Left kidney (tissue), 1 donor: ENCODE measurements at regions not wholly inside any gene's neighbourhood (a gene's known extent, or its start where the extent isn't known, plus 50 kb on each side); places are given as distances from the start of the nearest gene placed in this dataset.
"Not testable (repeated sequence)": the region's sequence is repeated elsewhere in the genome, so short reads cannot be mapped to it uniquely, and the experiment has no call there.

Source experiments
- DNase-seq: peaks from one replicate; pipeline ENCODE4 v3.0.0-alpha.2; 2013

- not testable (repeated sequence) for DNase-seq
Observed at GRCh38 chr2:154582694-154583093, 115.8 kb upstream of the KCNJ3 start.

GRCh38 chr2:154583274-154583673, 115.2 kb upstream of the KCNJ3 start:
- not testable (repeated sequence) for DNase-seq

GRCh38 chr2:154587739-154588138, 110.8 kb upstream of the KCNJ3 start:
- DNase-seq = no peak

GRCh38 chr2:154588838-154589237, 109.7 kb upstream of the KCNJ3 start:
- no peak for DNase-seq

GRCh38 chr2:154589514-154589913, 109.0 kb upstream of the KCNJ3 start:
- DNase-seq = no peak

- no peak for DNase-seq
Observed at GRCh38 chr2:154591294-154591820, 107.1 kb upstream of the KCNJ3 start.

- DNase-seq = no peak
Observed at GRCh38 chr2:154599189-154599588, 99.3 kb upstream of the KCNJ3 start.

- no peak for DNase-seq
Observed at GRCh38 chr2:154600927-154601494, 97.5 kb upstream of the KCNJ3 start.

GRCh38 chr2:154603682-154604081, 94.8 kb upstream of the KCNJ3 start:
- no peak for DNase-seq

GRCh38 chr2:154608438-154608837, 90.1 kb upstream of the KCNJ3 start:
- DNase-seq = no peak

GRCh38 chr2:154614906-154615305, 83.6 kb upstream of the KCNJ3 start:
- no peak for DNase-seq

GRCh38 chr2:154616659-154617058, 81.8 kb upstream of the KCNJ3 start:
- DNase-seq = no peak

GRCh38 chr2:154620471-154620870, 78.0 kb upstream of the KCNJ3 start:
- DNase-seq = no peak

- peak; percentile 45 for DNase-seq
Observed at GRCh38 chr2:154623819-154624218, 74.7 kb upstream of the KCNJ3 start.

GRCh38 chr2:154637456-154637855, 61.0 kb upstream of the KCNJ3 start:
- DNase-seq = no peak

- no peak for DNase-seq
Observed at GRCh38 chr2:154638783-154639182, 59.7 kb upstream of the KCNJ3 start.

- DNase-seq = no peak
Observed at GRCh38 chr2:154640000-154640399, 58.5 kb upstream of the KCNJ3 start.
